Keratinocyte (primary cell): ENCODE measurements at regions not wholly inside any gene's neighbourhood (a gene's known extent, or its start where the extent isn't known, plus 50 kb on each side); places are given as distances from the start of the nearest gene placed in this dataset.

Source experiments
- DNase-seq: peaks from one replicate; pipeline ENCODE4 v3.0.0-alpha.2; 2011; ENCODE audit warnings: low read depth, missing footprints, low spot score
- FAIRE-seq: peaks from 2 replicates; lab custom pipeline; 2011; peaks lifted over from hg19 to GRCh38; lab: Jason Lieb, UNC
- H2AFZ ChIP-seq: 2 replicates; pipeline ENCODE4 v1.6.0; 2012; ENCODE audit warnings: low read length, control low read depth, inconsistent platforms; ENCODE audit not compliant: control insufficient read depth
- H3K27ac ChIP-seq: 2 replicates; pipeline ENCODE4 v1.5.1; 2011; ENCODE audit warnings: low read length; ENCODE audit not compliant: control insufficient read depth, insufficient read depth
- H3K27me3 ChIP-seq: 3 replicates; pipeline ENCODE4 v1.6.0; 2011; ENCODE audit warnings: low read length; ENCODE audit not compliant: control insufficient read depth, insufficient read depth; ENCODE audit errors: extremely low read depth
- H3K36me3 ChIP-seq, 2 experiments: 2 replicates in 1 of 2; 3 replicates in 1 of 2; pipeline ENCODE4 v1.5.1; 2011; ENCODE audit warnings: low read length in 2 of 2, mild to moderate bottlenecking in 1 of 2; ENCODE audit not compliant: control insufficient read depth in 2 of 2, insufficient read depth in 2 of 2; ENCODE audit errors: extremely low read depth in 1 of 2
- H3K4me1 ChIP-seq: 3 replicates; pipeline ENCODE4 v1.5.1; 2011; ENCODE audit warnings: low read length; ENCODE audit not compliant: control insufficient read depth, insufficient read depth; ENCODE audit errors: extremely low read depth
- H3K4me2 ChIP-seq: 3 replicates; pipeline ENCODE4 v1.6.0; 2011; ENCODE audit warnings: low read depth, low read length; ENCODE audit not compliant: control insufficient read depth, insufficient read depth; ENCODE audit errors: extremely low read depth
- H3K4me3 ChIP-seq, 3 experiments: fragments of 200-600 bp in 1 of 3; sonication (generic) in 1 of 3; 2 replicates in 2 of 3; 3 replicates in 1 of 3; pipeline ENCODE4 v1.5.1; 2011 to 2016; ENCODE audit warnings: low read length in 3 of 3, mild to moderate bottlenecking in 3 of 3, control low read depth in 2 of 3, inconsistent platforms in 1 of 3, low read depth in 1 of 3, mixed read lengths in 1 of 3, mixed run types in 1 of 3, moderate library complexity in 1 of 3; ENCODE audit not compliant: control insufficient read depth in 2 of 3, insufficient read depth in 2 of 3; ENCODE audit errors: extremely low read depth in 1 of 3
- H3K79me2 ChIP-seq: 2 replicates; pipeline ENCODE4 v1.6.0; 2012; ENCODE audit warnings: low read length; ENCODE audit not compliant: control insufficient read depth, insufficient read depth
- H3K9ac ChIP-seq: 3 replicates; pipeline ENCODE4 v1.6.0; 2011; ENCODE audit warnings: low read length; ENCODE audit not compliant: control insufficient read depth, insufficient read depth; ENCODE audit errors: extremely low read depth
- H3K9me1 ChIP-seq: 3 replicates; pipeline ENCODE4 v1.6.0; 2011; ENCODE audit warnings: low read length; ENCODE audit not compliant: control insufficient read depth, insufficient read depth; ENCODE audit errors: extremely low read depth
- H3K9me3 ChIP-seq: 2 replicates; pipeline ENCODE4 v1.5.1; 2012; ENCODE audit warnings: low read depth, low read length; ENCODE audit not compliant: control insufficient read depth
- H4K20me1 ChIP-seq: 3 replicates; pipeline ENCODE4 v1.6.0; 2011; ENCODE audit warnings: low read length; ENCODE audit not compliant: control insufficient read depth, insufficient read depth; ENCODE audit errors: extremely low read depth
- EZH2 ChIP-seq: IDR thresholded peaks from one replicate; pipeline ENCODE4 v1.6.1; 2012; ENCODE audit warnings: inconsistent platforms, mild to moderate bottlenecking, low read length, moderate library complexity
- dilution Hi-C: fragments of 300-500 bp; cut with MboI; formaldehyde crosslinking; loops from one replicate; pipeline ENCODE4 v1.7.0; 2020; ENCODE audit warnings: low sequenced_read_pairs; ENCODE audit not compliant: extremely low pct_ligation_motif_present
- TF ChIP-seq, protein P1 (sequence below), 3 experiments: IDR thresholded peaks in 1 of 3; conservative IDR thresholded peaks in 1 of 3; optimal IDR thresholded peaks in 1 of 3; 2 replicates in 2 of 3; 3 replicates in 1 of 3; pipeline versions ENCODE3 to v1.5.1; 2011; ENCODE audit warnings: low read length in 3 of 3, mild to moderate bottlenecking in 3 of 3, moderate library complexity in 2 of 3, control low read depth in 1 of 3, inconsistent platforms in 1 of 3; ENCODE audit not compliant: insufficient read depth in 2 of 3; ENCODE audit errors: extremely low read depth in 1 of 3

DNA sequence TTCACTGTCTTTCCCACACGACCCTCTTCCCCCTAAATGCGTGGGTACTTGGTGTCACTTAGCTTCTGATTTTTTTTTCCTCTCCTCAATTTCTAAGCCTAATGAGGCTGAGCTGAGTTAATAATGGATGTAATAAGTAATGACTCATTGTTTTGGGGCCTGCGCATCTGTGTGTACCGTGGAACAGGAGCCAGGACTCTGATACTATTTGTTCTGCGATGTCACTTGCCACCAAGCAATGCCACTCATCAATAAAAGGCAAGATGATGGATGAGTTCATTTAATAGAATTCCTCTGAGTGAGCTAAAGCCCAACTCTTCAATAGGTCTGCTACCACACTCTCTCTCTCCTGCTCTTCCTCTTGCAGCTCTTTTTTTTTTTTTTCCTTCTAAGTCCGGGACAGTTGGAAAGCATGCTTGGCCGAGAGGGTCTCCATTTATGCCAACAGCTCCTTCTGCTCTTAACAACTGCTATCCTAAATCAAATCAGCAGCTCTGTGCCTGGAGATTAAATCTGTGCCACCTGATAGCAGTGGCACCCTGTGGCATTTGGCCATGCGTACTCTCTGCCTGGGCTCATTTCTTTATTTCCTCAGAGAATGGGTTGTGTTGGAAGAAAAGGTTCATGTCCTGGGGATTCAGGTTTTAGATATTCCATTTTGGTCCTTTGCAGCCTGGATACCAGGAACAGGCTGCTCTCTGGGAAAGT, 1284.2 kb upstream of the PIK3C3 start:
- dilution Hi-C loops, result no loop called here
- Histone ChIP-seq H3K36me3 (no peaks in the 10 kb centered on the region), H3K9ac (no peak overlapping the region), H3K79me2 (no peaks in the 10 kb centered on the region), H3K9me1 (no peaks in the 10 kb centered on the region), H2AFZ (no peak overlapping the region), H3K4me3 (no peak overlapping the region), H3K9me3 (no peaks in the 10 kb centered on the region), H3K27ac (no peak overlapping the region), H4K20me1 (no peaks in the 10 kb centered on the region), H3K27me3 (no peaks in the 10 kb centered on the region), H3K4me2 (no peak overlapping the region), H3K4me1 (no peaks in the 10 kb centered on the region)
- no peak for DNase-seq
- FAIRE-seq, result no peak
- TF ChIP-seq, protein P1, sequence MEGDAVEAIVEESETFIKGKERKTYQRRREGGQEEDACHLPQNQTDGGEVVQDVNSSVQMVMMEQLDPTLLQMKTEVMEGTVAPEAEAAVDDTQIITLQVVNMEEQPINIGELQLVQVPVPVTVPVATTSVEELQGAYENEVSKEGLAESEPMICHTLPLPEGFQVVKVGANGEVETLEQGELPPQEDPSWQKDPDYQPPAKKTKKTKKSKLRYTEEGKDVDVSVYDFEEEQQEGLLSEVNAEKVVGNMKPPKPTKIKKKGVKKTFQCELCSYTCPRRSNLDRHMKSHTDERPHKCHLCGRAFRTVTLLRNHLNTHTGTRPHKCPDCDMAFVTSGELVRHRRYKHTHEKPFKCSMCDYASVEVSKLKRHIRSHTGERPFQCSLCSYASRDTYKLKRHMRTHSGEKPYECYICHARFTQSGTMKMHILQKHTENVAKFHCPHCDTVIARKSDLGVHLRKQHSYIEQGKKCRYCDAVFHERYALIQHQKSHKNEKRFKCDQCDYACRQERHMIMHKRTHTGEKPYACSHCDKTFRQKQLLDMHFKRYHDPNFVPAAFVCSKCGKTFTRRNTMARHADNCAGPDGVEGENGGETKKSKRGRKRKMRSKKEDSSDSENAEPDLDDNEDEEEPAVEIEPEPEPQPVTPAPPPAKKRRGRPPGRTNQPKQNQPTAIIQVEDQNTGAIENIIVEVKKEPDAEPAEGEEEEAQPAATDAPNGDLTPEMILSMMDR (optimal IDR thresholded peaks at IDR 0.05 in 1 of 3, IDR thresholded peaks at IDR 0.05 in 1 of 3, conservative IDR thresholded peaks at IDR 0.05 in 1 of 3; ENCODE audit: extremely low read depth in 1 of 3, insufficient read depth in 2 of 3, low read length in 3 of 3), result no peak
- no peak for TF ChIP-seq EZH2

DNA sequence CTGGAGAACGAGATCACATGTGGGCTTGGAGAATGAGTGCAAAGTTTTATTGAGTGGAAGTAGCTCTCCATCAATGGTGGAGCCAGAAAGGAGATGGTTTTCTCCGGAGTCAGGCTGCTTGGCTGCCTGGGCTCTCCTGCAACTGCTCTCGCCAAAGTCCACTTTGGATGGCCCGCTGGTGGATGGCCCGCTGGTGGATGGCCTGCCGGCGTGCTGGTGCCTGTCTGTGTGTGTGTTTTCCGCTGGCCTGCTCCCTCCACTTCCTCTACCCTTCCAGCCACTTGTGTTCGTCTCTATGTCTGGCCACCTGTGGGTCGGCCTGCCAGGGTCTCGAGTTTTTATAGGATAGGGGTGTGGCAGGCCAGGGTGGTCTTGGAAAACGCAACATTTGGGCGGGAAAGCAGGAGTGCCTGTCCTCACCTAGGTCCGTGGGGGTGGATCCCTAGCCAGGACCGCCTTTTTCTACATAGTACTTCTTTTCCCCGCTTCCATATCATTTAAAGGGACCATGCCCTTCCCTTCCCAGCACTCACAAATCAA, 1292.1 kb upstream of the PIK3C3 start:
- FAIRE-seq (no peak), DNase-seq (no peak)
- Histone ChIP-seq H3K79me2 (no peaks in the 10 kb centered on the region), H3K4me1 (no peaks in the 10 kb centered on the region), H3K27me3 (no peaks in the 10 kb centered on the region), H3K4me3 (no peak overlapping the region), H3K4me2 (no peak overlapping the region), H3K36me3 (no peaks in the 10 kb centered on the region), H3K9me3 (no peaks in the 10 kb centered on the region), H3K9me1 (no peaks in the 10 kb centered on the region), H4K20me1 (no peaks in the 10 kb centered on the region), H3K9ac (no peak overlapping the region), H3K27ac (no peak overlapping the region), H2AFZ (no peak overlapping the region)
- no peak for TF ChIP-seq EZH2
- TF ChIP-seq, protein P1 (optimal IDR thresholded peaks at IDR 0.05 in 1 of 3, IDR thresholded peaks at IDR 0.05 in 1 of 3, conservative IDR thresholded peaks at IDR 0.05 in 1 of 3; ENCODE audit: extremely low read depth in 1 of 3, insufficient read depth in 2 of 3, low read length in 3 of 3), result no peak
- dilution Hi-C loops, result no loop called here
